ENCODE measurements at regions not wholly inside any gene's neighbourhood (a gene's known extent, or its start where the extent isn't known, plus 50 kb on each side); places are given as distances from the start of the nearest gene placed in this dataset.

- ATAC-seq, result no peak
- TF ChIP-seq ZNF565 (CRISPR knock-in tag; conservative IDR thresholded peaks at IDR 0.05; ENCODE audit: low read depth) (no peak), ZFP3 (CRISPR knock-in tag; IDR thresholded peaks at IDR 0.05) (no peak), SNAI2 (CRISPR knock-in tag; IDR thresholded peaks at IDR 0.05) (no peak), CREB5 (CRISPR knock-in tag; IDR thresholded peaks at IDR 0.05; ENCODE audit: low read depth) (no peak), CSDC2 (CRISPR knock-in tag; IDR thresholded peaks at IDR 0.05) (no peak), CSRNP3 (CRISPR knock-in tag; IDR thresholded peaks at IDR 0.05) (no peak), ZNF70 (CRISPR knock-in tag; IDR thresholded peaks at IDR 0.05) (no peak)
These were observed 783.2 kb upstream of the LRRN3 start for GRCh38 chr7:110307776-110308175.

GRCh38 chr7:110308791-110309190 is 782.1 kb upstream of the LRRN3 start:
- no peak for ATAC-seq
- no peak for TF ChIP-seq CREB5 (CRISPR knock-in tag; IDR thresholded peaks at IDR 0.05; ENCODE audit: low read depth)
- TF ChIP-seq SNAI2 (CRISPR knock-in tag; IDR thresholded peaks at IDR 0.05), result no peak
- no peak for TF ChIP-seq OSR1 (CRISPR knock-in tag; IDR thresholded peaks at IDR 0.05)
- no peak for TF ChIP-seq ZNF8 (CRISPR knock-in tag; IDR thresholded peaks at IDR 0.05)
- TF ChIP-seq ZC3H10 (CRISPR knock-in tag; IDR thresholded peaks at IDR 0.05), result no peak
- TF ChIP-seq ISL1 (CRISPR knock-in tag; IDR thresholded peaks at IDR 0.05), result no peak
- TF ChIP-seq POU6F1 (CRISPR knock-in tag; IDR thresholded peaks at IDR 0.05; ENCODE audit: borderline replicate concordance, low read depth), result no peak

GRCh38 chr7:110309941-110310340 is 781.0 kb upstream of the LRRN3 start:
- TF ChIP-seq ZFP3 (CRISPR knock-in tag; IDR thresholded peaks at IDR 0.05) (no peak), ESRRG (CRISPR knock-in tag; IDR thresholded peaks at IDR 0.05) (no peak), TOX (CRISPR knock-in tag; IDR thresholded peaks at IDR 0.05; ENCODE audit: borderline replicate concordance) (no peak), ZNF565 (CRISPR knock-in tag; conservative IDR thresholded peaks at IDR 0.05; ENCODE audit: low read depth) (no peak), BACH2 (CRISPR knock-in tag; IDR thresholded peaks at IDR 0.05; ENCODE audit: borderline replicate concordance) (no peak), CSRNP3 (CRISPR knock-in tag; IDR thresholded peaks at IDR 0.05) (no peak), PATZ1 (CRISPR knock-in tag; IDR thresholded peaks at IDR 0.05; ENCODE audit: borderline replicate concordance) (no peak), CREB5 (CRISPR knock-in tag; IDR thresholded peaks at IDR 0.05; ENCODE audit: low read depth) (no peak), SNAI2 (CRISPR knock-in tag; IDR thresholded peaks at IDR 0.05) (no peak), ZC3H10 (CRISPR knock-in tag; IDR thresholded peaks at IDR 0.05) (no peak), RARB (CRISPR knock-in tag; IDR thresholded peaks at IDR 0.05) (no peak), GLIS3 (CRISPR knock-in tag; IDR thresholded peaks at IDR 0.05) (no peak), ISL1 (CRISPR knock-in tag; IDR thresholded peaks at IDR 0.05) (no peak)
- no peak for ATAC-seq

Data from SK-N-SH treated with all-trans-retinoic acid at 6 μM for 48 hours (cell line).